Neural cell (in vitro differentiated cells): ENCODE measurements at regions not wholly inside any gene's neighbourhood (a gene's known extent, or its start where the extent isn't known, plus 50 kb on each side); places are given as distances from the start of the nearest gene placed in this dataset.

Experiments used
- H2AFZ ChIP-seq: fragments of 200-600, 300-800 bp; sonication (generic), shearing (Covaris generic); 2 replicates; pipeline ENCODE4 v1.6.0; 2014; ENCODE audit warnings: low read depth, mild to moderate bottlenecking, antibody characterized with exemption, low read length, moderate library complexity
- H3F3A ChIP-seq: fragments of 200-600 bp; shearing (Covaris generic); 2 replicates; pipeline ENCODE4 v1.6.1; 2016; ENCODE audit warnings: mild to moderate bottlenecking, moderate library complexity, mixed read lengths, antibody characterized with exemption, low read length; ENCODE audit not compliant: insufficient read depth, poor library complexity, severe bottlenecking
- H3K27ac ChIP-seq: fragments of 200-600, 300-800 bp; sonication (generic), shearing (Covaris generic); 2 replicates; pipeline ENCODE4 v1.5.1; 2014; ENCODE audit warnings: mild to moderate bottlenecking, low read length, moderate library complexity
- H3K27me3 ChIP-seq: fragments of 300-800, 200-600 bp; sonication (generic), shearing (Covaris generic); 2 replicates; pipeline ENCODE4 v1.6.0; 2014; ENCODE audit warnings: mild to moderate bottlenecking, low read depth, low read length, moderate library complexity; ENCODE audit not compliant: insufficient read depth
- H3K36me3 ChIP-seq: fragments of 300-800, 200-600 bp; sonication (generic), shearing (Covaris generic); 2 replicates; pipeline ENCODE4 v1.5.1; 2014; ENCODE audit warnings: mild to moderate bottlenecking, antibody characterized with exemption, low read length, moderate library complexity; ENCODE audit not compliant: insufficient read depth
- H3K4me2 ChIP-seq: fragments of 300-800, 200-600 bp; sonication (generic), shearing (Covaris generic); 2 replicates; pipeline ENCODE4 v1.6.0; 2014; ENCODE audit warnings: mild to moderate bottlenecking, low read length
- H3K4me3 ChIP-seq: fragments of 300-800, 200-600 bp; sonication (generic), shearing (Covaris generic); 2 replicates; pipeline ENCODE4 v1.5.1; 2014; ENCODE audit warnings: mild to moderate bottlenecking, low read length, moderate library complexity
- H3K79me2 ChIP-seq: fragments of 200-600 bp; shearing (Covaris generic); replicated peaks from 2 replicates; pipeline ENCODE4 v1.6.0; 2014; ENCODE audit warnings: mild to moderate bottlenecking, low read length, moderate library complexity; ENCODE audit not compliant: insufficient read depth
- H3K9ac ChIP-seq: fragments of 300-800, 200-600 bp; sonication (generic), shearing (Covaris generic); 2 replicates; pipeline ENCODE4 v1.6.1; 2016; ENCODE audit warnings: mild to moderate bottlenecking, low read length, mixed read lengths
- H3K9me2 ChIP-seq: fragments of 200-600 bp; shearing (Covaris generic); 2 replicates; pipeline ENCODE4 v1.6.1; 2016; ENCODE audit warnings: mild to moderate bottlenecking, low read length, mixed read lengths; ENCODE audit not compliant: insufficient read depth
- H3K9me3 ChIP-seq: fragments of 200-600, 300-800 bp; sonication (generic), shearing (Covaris generic); 2 replicates; pipeline ENCODE4 v1.6.1; 2016; ENCODE audit warnings: mild to moderate bottlenecking, mixed run types, low read length, moderate library complexity, mixed read lengths
- H4K20me1 ChIP-seq: fragments of 200-600 bp; shearing (Covaris generic); 2 replicates; pipeline ENCODE4 v1.6.1; 2016; ENCODE audit warnings: mild to moderate bottlenecking, mixed run types; ENCODE audit not compliant: insufficient read depth
- CTCF ChIP-seq: fragments of 450-650 bp; IDR thresholded peaks from 2 replicates; pipeline ENCODE4 v1.5.1; 2014; ENCODE audit warnings: antibody characterized with exemption, mild to moderate bottlenecking, moderate library complexity; ENCODE audit not compliant: poor library complexity, severe bottlenecking
- EP300 ChIP-seq: fragments of 450-650 bp; conservative IDR thresholded peaks from 2 replicates; pipeline ENCODE4 v1.6.1; 2014; ENCODE audit warnings: antibody characterized with exemption, mild to moderate bottlenecking, moderate library complexity; ENCODE audit not compliant: poor library complexity, severe bottlenecking
- EZH2 ChIP-seq: fragments of 200-600, 300-800 bp; shearing (Covaris generic), sonication (generic); IDR thresholded peaks from 2 replicates; pipeline ENCODE4 v1.6.1; 2014; ENCODE audit warnings: antibody characterized with exemption, low read length, borderline replicate concordance, mild to moderate bottlenecking; ENCODE audit not compliant: insufficient read depth, poor library complexity, severe bottlenecking
- MXI1 ChIP-seq: fragments of 450-650 bp; conservative IDR thresholded peaks from 2 replicates; pipeline ENCODE4 v1.6.1; 2014; ENCODE audit warnings: antibody characterized with exemption, mild to moderate bottlenecking; ENCODE audit not compliant: poor library complexity, severe bottlenecking
- POLR2AphosphoS5 ChIP-seq: IDR thresholded peaks from 2 replicates; pipeline ENCODE4 v1.6.1; 2012
- RAD21 ChIP-seq: fragments of 450-650 bp; conservative IDR thresholded peaks from 2 replicates; pipeline ENCODE4 v1.6.1; 2014; ENCODE audit warnings: antibody characterized with exemption, mild to moderate bottlenecking, moderate library complexity
- REST ChIP-seq: IDR thresholded peaks from 2 replicates; pipeline ENCODE4 v1.6.1; 2012; ENCODE audit warnings: borderline replicate concordance
- SMC3 ChIP-seq: fragments of 450-650 bp; conservative IDR thresholded peaks from 2 replicates; pipeline ENCODE4 v1.6.1; 2014; ENCODE audit warnings: antibody characterized with exemption, mild to moderate bottlenecking, moderate library complexity; ENCODE audit not compliant: poor library complexity
- TAF1 ChIP-seq: IDR thresholded peaks from 2 replicates; pipeline ENCODE4 v1.6.1; 2012; ENCODE audit warnings: low read depth

- H3K27me3 ChIP-seq = no peaks in the 10 kb centered on the region
- H3K9me3 ChIP-seq = no peaks in the 10 kb centered on the region
- no peaks in the 10 kb centered on the region for H3K79me2 ChIP-seq
- H3K36me3 ChIP-seq = no peaks in the 10 kb centered on the region
- H2AFZ ChIP-seq = no peak overlapping the region
- H3K4me2 ChIP-seq = no peak overlapping the region
- no peaks in the 10 kb centered on the region for H4K20me1 ChIP-seq
- H3K27ac ChIP-seq = no peak overlapping the region
- no peaks in the 10 kb centered on the region for H3F3A ChIP-seq
- no peak for TF ChIP-seq EZH2
- TF ChIP-seq RAD21 = no peak
- TF ChIP-seq TAF1 = no peak
- no peak for TF ChIP-seq MXI1
- no peak for TF ChIP-seq POLR2AphosphoS5
- no peak for TF ChIP-seq SMC3
- TF ChIP-seq CTCF = no peak
- no peak for TF ChIP-seq REST
- TF ChIP-seq EP300 = no peak
- H3K9ac ChIP-seq = no peak overlapping the region
- no peaks in the 10 kb centered on the region for H3K9me2 ChIP-seq
- H3K4me3 ChIP-seq = no peak overlapping the region
Measured at GRCh38 chr21:16840538-16840937, 672.3 kb upstream of the CXADR start.

GRCh38 chr21:16841975-16842695, 670.7 kb upstream of the CXADR start:
- no peaks in the 10 kb centered on the region for H3F3A ChIP-seq
- no peak overlapping the region for H3K4me3 ChIP-seq
- H3K9me3 ChIP-seq = no peaks in the 10 kb centered on the region
- H2AFZ ChIP-seq = no peak overlapping the region
- H3K9me2 ChIP-seq = no peaks in the 10 kb centered on the region
- no peaks in the 10 kb centered on the region for H3K36me3 ChIP-seq
- H3K4me2 ChIP-seq = no peak overlapping the region
- no peak overlapping the region for H3K9ac ChIP-seq
- no peak for TF ChIP-seq TAF1
- TF ChIP-seq MXI1 = no peak
- TF ChIP-seq SMC3 = no peak
- no peak for TF ChIP-seq REST
- TF ChIP-seq CTCF = no peak
- TF ChIP-seq POLR2AphosphoS5 = no peak
- TF ChIP-seq EP300 = no peak
- TF ChIP-seq RAD21 = no peak
- H3K79me2 ChIP-seq = no peaks in the 10 kb centered on the region
- no peaks in the 10 kb centered on the region for H3K27me3 ChIP-seq
- H3K27ac ChIP-seq = no peak overlapping the region
- H4K20me1 ChIP-seq = no peaks in the 10 kb centered on the region
